Glutamatergic neuron (in vitro differentiated cells): ENCODE measurements at regions not wholly inside any gene's neighbourhood (a gene's known extent, or its start where the extent isn't known, plus 50 kb on each side); places are given as distances from the start of the nearest gene placed in this dataset.

ENCODE experiments used
- DNase-seq: peaks from one replicate; pipeline ENCODE4 v3.0.0; 2022
- H3K27ac Mint-ChIP-seq: one replicate; pipeline ENCODE4 v1.8.0; 2020; ENCODE audit warnings: mild to moderate bottlenecking, mixed read lengths, inconsistent platforms; ENCODE audit not compliant: unreplicated experiment
- H3K27me3 Mint-ChIP-seq: one replicate; pipeline ENCODE4 v1.8.0; 2020; ENCODE audit warnings: mild to moderate bottlenecking, moderate library complexity, mixed read lengths, inconsistent platforms; ENCODE audit not compliant: unreplicated experiment
- H3K36me3 Mint-ChIP-seq: one replicate; pipeline ENCODE4 v1.8.0; 2020; ENCODE audit warnings: mild to moderate bottlenecking, mixed read lengths, inconsistent platforms; ENCODE audit not compliant: unreplicated experiment
- H3K4me1 Mint-ChIP-seq: one replicate; pipeline ENCODE4 v1.8.0; 2020; ENCODE audit warnings: mild to moderate bottlenecking, low read depth, mixed read lengths, inconsistent platforms; ENCODE audit not compliant: unreplicated experiment
- H3K4me3 Mint-ChIP-seq: one replicate; pipeline ENCODE4 v1.8.0; 2020; ENCODE audit warnings: mild to moderate bottlenecking, mixed read lengths, inconsistent platforms; ENCODE audit not compliant: unreplicated experiment
- H3K9me3 Mint-ChIP-seq: one replicate; pipeline ENCODE4 v1.8.0; 2020; ENCODE audit warnings: mild to moderate bottlenecking, moderate library complexity, mixed read lengths, inconsistent platforms; ENCODE audit not compliant: unreplicated experiment
- TF ChIP-seq, protein P1 (sequence below): fragments of 200-600 bp; sonication (generic); IDR thresholded peaks from one replicate; pipeline ENCODE4 v1.5.0; 2021; ENCODE audit not compliant: partially characterized antibody, unreplicated experiment

DNA sequence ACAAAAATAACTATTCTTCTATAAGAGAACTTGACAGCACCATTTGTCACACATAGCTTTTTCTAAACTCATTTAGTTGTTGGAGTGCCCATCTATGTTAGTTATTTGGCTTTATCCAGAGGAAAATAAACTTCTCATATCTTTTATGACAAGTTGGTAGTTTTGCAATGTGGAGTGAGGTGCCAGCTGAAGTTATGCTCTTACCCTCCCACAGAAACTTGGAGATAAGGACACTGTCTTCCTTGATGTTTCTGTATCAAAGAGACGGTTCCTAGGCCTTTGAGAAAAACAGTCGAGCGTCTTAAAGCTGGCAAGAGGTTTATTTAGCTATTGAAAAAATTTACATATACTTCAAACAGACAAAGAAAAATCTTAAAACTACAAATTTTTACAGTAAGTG is 1079.7 kb downstream of the SLITRK1 start:
- Mint-ChIP-seq H3K9me3 (peaks cover 2% of the 10 kb centered on the region), H3K4me3 (no peak overlapping the region), H3K27me3 (no peaks in the 10 kb centered on the region), H3K36me3 (peaks cover 4% of the 10 kb centered on the region), H3K27ac (no peak overlapping the region), H3K4me1 (no peaks in the 10 kb centered on the region)
- no peak for DNase-seq
- TF ChIP-seq, protein P1, sequence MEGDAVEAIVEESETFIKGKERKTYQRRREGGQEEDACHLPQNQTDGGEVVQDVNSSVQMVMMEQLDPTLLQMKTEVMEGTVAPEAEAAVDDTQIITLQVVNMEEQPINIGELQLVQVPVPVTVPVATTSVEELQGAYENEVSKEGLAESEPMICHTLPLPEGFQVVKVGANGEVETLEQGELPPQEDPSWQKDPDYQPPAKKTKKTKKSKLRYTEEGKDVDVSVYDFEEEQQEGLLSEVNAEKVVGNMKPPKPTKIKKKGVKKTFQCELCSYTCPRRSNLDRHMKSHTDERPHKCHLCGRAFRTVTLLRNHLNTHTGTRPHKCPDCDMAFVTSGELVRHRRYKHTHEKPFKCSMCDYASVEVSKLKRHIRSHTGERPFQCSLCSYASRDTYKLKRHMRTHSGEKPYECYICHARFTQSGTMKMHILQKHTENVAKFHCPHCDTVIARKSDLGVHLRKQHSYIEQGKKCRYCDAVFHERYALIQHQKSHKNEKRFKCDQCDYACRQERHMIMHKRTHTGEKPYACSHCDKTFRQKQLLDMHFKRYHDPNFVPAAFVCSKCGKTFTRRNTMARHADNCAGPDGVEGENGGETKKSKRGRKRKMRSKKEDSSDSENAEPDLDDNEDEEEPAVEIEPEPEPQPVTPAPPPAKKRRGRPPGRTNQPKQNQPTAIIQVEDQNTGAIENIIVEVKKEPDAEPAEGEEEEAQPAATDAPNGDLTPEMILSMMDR = no peak

DNA sequence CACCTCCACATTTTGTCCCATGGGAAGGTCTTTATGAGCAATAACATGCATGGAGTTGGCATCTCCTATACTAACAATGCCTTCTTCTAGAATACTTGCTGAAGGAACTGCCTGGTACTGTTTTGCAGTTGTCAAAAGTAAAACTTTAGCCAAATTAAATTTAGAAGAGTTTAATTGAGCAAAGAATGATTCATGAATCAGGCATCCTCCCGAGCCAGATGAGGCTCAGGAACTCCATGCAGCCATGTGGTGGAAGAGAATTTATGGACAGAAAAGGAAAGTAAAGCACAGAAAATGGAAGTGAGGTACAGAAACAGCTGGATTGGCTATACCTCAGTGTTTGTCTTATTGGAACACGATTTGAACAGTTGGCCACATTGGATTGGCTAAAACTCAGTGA is 1081.9 kb downstream of the SLITRK1 start:
- no peak overlapping the region for H3K27ac Mint-ChIP-seq
- no peak for DNase-seq
- no peak overlapping the region for H3K4me3 Mint-ChIP-seq
- H3K27me3 Mint-ChIP-seq = no peaks in the 10 kb centered on the region
- peaks cover 4% of the 10 kb centered on the region for H3K36me3 Mint-ChIP-seq
- no peaks in the 10 kb centered on the region for H3K4me1 Mint-ChIP-seq
- peaks cover 2% of the 10 kb centered on the region for H3K9me3 Mint-ChIP-seq
- TF ChIP-seq, protein P1 = no peak

DNA sequence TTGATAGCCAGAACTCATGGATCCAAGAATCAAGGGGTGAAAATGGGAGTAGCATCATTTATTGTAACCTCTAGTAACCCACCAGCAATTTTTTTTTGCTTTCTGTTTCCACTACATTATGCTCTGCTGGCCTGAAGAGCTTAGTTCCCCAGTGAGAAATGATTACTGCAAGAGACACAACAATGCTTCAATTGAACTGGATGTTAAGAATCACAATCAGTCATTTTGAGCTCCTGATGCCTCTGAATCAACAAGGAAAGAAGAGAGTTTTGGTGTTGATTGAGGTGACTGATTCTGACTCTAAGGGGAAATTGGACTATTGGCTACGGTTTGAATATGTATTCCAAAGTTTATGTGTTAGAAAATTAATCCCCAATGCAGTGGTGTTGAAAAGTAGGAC is 1084.4 kb downstream of the SLITRK1 start:
- peaks cover 2% of the 10 kb centered on the region for H3K9me3 Mint-ChIP-seq
- no peaks in the 10 kb centered on the region for H3K36me3 Mint-ChIP-seq
- H3K27me3 Mint-ChIP-seq = no peaks in the 10 kb centered on the region
- no peak overlapping the region for H3K27ac Mint-ChIP-seq
- no peak for DNase-seq
- no peak overlapping the region for H3K4me3 Mint-ChIP-seq
- TF ChIP-seq, protein P1 = no peak
- no peaks in the 10 kb centered on the region for H3K4me1 Mint-ChIP-seq

DNA sequence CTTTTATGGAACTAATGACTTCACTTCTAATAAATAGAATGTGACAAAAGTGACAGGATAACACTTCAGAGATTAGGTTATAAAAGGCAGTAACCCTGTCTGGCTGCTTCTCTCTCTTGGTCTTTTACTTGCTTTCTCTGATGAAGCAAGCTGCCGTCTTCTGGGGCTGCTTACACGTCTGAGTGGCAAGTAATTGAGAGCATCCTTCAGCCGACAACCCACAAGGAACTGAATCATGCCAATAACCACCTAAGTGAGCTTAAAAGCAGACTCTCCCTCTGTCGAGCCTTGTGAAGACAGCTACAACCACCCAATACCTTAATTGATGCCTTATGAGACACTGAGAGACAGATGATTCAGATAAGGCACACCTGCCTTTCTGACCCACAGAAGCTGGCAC is 1091.2 kb downstream of the SLITRK1 start:
- no peaks in the 10 kb centered on the region for H3K9me3 Mint-ChIP-seq
- H3K27me3 Mint-ChIP-seq = no peaks in the 10 kb centered on the region
- DNase-seq = no peak
- TF ChIP-seq, protein P1 = no peak
- H3K4me3 Mint-ChIP-seq = no peak overlapping the region
- H3K4me1 Mint-ChIP-seq = peaks cover 2% of the 10 kb centered on the region
- peak overlapping the region; percentile 31 for H3K27ac Mint-ChIP-seq
- no peaks in the 10 kb centered on the region for H3K36me3 Mint-ChIP-seq

DNA sequence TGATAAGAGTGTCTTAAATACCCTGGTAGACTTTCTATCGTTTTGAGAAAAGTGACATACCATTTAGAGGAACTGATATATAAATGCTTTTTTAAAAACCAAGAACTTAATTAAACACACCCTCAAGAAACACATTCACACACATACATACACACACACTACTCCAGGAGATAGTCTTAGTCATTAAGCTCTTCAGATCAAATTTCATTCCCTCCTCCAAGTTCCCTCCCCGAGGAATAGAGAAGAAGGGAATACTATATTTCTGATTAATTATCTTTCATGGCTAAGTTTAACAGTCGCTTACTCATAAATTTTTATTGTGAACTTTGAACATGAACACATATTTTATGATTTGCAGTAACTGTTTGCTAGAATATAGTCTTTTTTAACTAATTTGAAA is 1109.5 kb downstream of the SLITRK1 start:
- H3K9me3 Mint-ChIP-seq = no peaks in the 10 kb centered on the region
- peaks cover 4% of the 10 kb centered on the region for H3K4me1 Mint-ChIP-seq
- DNase-seq = no peak
- no peaks in the 10 kb centered on the region for H3K27me3 Mint-ChIP-seq
- H3K36me3 Mint-ChIP-seq = no peaks in the 10 kb centered on the region
- no peak overlapping the region for H3K4me3 Mint-ChIP-seq
- TF ChIP-seq, protein P1 = no peak
- no peak overlapping the region for H3K27ac Mint-ChIP-seq
